ENCODE measurements at regions not wholly inside any gene's neighbourhood (a gene's known extent, or its start where the extent isn't known, plus 50 kb on each side); places are given as distances from the start of the nearest gene placed in this dataset.

DNA sequence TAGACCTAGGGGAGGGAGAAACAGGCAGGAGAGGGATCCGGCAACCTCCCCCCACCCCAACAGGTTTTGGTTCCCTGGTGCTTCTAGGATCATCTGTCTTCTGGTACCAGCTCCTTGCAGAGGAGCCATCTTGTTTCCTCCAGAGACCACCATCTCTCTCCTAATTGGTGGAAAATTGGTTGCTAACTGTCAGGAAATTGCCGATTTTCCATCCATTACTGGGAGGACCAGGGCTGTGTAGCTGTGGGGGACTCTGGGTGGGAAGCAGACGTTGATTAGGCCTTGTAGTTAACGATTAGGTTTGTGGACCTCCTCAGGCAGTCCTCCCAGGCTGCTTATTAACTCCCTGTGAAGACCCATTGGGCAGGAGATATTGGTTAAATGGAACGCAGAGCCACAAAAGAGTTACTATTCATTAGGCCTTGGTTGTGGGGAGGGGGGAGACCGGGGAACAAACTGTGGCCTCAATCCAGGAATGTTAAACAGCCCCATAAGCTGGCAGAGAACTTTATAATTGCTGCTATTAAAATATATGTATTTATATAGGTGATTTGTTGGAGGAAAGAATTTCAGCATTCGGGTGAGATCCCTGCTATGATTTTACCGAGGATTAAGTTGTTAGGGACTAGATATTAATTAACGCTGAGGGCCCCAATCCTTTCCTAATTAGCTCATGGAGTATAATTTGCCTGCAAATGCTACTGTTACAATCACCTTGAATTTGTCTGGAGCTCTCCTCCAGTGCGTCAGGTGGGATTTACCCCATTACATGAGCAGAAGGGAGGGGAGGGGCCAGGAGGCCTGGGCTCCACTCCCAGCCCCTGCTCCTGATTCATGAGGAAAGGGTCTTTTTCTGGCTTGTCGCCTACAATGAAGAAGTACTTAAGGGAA is 61.2 kb upstream of the TRABD2B start:
- TF ChIP-seq CTCF (IDR thresholded peaks at IDR 0.05): no peak
- TF ChIP-seq POLR2A (IDR thresholded peaks at IDR 0.05): no peak
